ENCODE measurements at regions not wholly inside any gene's neighbourhood (a gene's known extent, or its start where the extent isn't known, plus 50 kb on each side); places are given as distances from the start of the nearest gene placed in this dataset.
"Not testable (repeated sequence)": the region's sequence is repeated elsewhere in the genome, so short reads cannot be mapped to it uniquely, and the experiment has no call there.

GRCh38 chr2:142756430-142756829 lies 121.0 kb upstream of the KYNU start:
- no peak for DNase-seq

- DNase-seq = no peak
Measured at GRCh38 chr2:142755191-142755590, 122.3 kb upstream of the KYNU start.

GRCh38 chr2:142754182-142754581 lies 123.3 kb upstream of the KYNU start:
- DNase-seq = no peak

- DNase-seq = no peak
Measured at GRCh38 chr2:142750858-142751257, 126.6 kb upstream of the KYNU start.

- DNase-seq = no peak
Measured at GRCh38 chr2:142748559-142749099, 128.8 kb upstream of the KYNU start.

GRCh38 chr2:142745691-142746090 lies 131.8 kb upstream of the KYNU start:
- no peak for DNase-seq

- no peak for DNase-seq
Measured at GRCh38 chr2:142742371-142743214, 134.9 kb upstream of the KYNU start.

GRCh38 chr2:142741764-142742269 lies 135.6 kb upstream of the KYNU start:
- DNase-seq = no peak

GRCh38 chr2:142734770-142735169 lies 142.7 kb upstream of the KYNU start:
- no peak for DNase-seq

- no peak for DNase-seq
Measured at GRCh38 chr2:142734231-142734630, 143.2 kb upstream of the KYNU start.

GRCh38 chr2:142729814-142730213 lies 147.7 kb upstream of the KYNU start:
- DNase-seq = not testable (repeated sequence)

- not testable (repeated sequence) for DNase-seq
Measured at GRCh38 chr2:142727821-142728478, 149.5 kb upstream of the KYNU start.

- no peak for DNase-seq
Measured at GRCh38 chr2:142725386-142725785, 152.1 kb upstream of the KYNU start.

- DNase-seq = no peak
Measured at GRCh38 chr2:142724713-142725349, 152.6 kb upstream of the KYNU start.

GRCh38 chr2:142724186-142724585 lies 153.3 kb upstream of the KYNU start:
- DNase-seq = no peak

- no peak for DNase-seq
Measured at GRCh38 chr2:142723236-142723635, 154.2 kb upstream of the KYNU start.

- no peak for DNase-seq
Measured at GRCh38 chr2:142722569-142722968, 154.9 kb upstream of the KYNU start.

GRCh38 chr2:142722086-142722485 lies 155.4 kb upstream of the KYNU start:
- no peak for DNase-seq

GRCh38 chr2:142721015-142721414 lies 156.4 kb upstream of the KYNU start:
- DNase-seq = no peak

GRCh38 chr2:142718576-142719155 lies 158.8 kb upstream of the KYNU start:
- DNase-seq = no peak

GRCh38 chr2:142716463-142717242 lies 160.8 kb upstream of the KYNU start:
- no peak for DNase-seq

- no peak for DNase-seq
Measured at GRCh38 chr2:142714600-142714999, 162.9 kb upstream of the KYNU start.

Data from CD4-positive, alpha-beta T cell treated with Interleukin-21 for 1 hour (primary cell).